ENCODE measurements at regions not wholly inside any gene's neighbourhood (a gene's known extent, or its start where the extent isn't known, plus 50 kb on each side); places are given as distances from the start of the nearest gene placed in this dataset.

DNA sequence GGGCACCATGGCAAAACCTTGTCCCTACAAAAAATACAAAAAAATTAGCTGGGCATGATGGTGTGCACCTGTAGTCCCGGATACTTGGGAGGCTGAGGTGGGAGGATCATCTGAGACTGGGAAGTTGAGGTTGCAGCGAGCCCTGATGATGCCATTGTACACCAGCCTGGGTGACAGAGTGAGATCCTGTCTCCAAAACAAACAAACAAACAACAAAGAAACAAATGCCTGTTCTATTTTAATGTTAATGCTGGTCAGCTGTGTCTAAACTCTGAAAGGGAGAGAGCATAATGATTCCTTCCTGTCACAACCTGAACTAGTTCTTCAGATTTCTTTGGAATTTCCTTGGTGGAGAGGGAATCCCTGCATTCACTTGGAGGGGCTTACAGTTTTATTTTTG, 413.0 kb upstream of the TBL1XR1 start:
- Histone ChIP-seq H3K27me3 (ENCODE audit: control insufficient read depth in 1 of 2, insufficient read depth in 2 of 2, low read length in 2 of 2) (no peaks in the 10 kb centered on the region), H3K27ac (ENCODE audit: low read depth, low read length) (no peak overlapping the region), H3K9ac (ENCODE audit: low read depth in 1 of 2, low read length in 2 of 2) (no peak overlapping the region), H3K9me3 (ENCODE audit: control insufficient read depth in 1 of 2, low read length in 2 of 2) (no peaks in the 10 kb centered on the region), H3K4me3 (ENCODE audit: low read depth in 1 of 2, low read length in 2 of 2) (no peak overlapping the region), H3K36me3 (ENCODE audit: control insufficient read depth in 1 of 2, insufficient read depth in 2 of 2, low read length in 2 of 2) (no peaks in the 10 kb centered on the region), H3K4me1 (ENCODE audit: control insufficient read depth in 1 of 2, insufficient read depth in 2 of 2, low read length in 2 of 2) (peaks cover 17 to 25% of the 10 kb centered on the region in 2 donors)

DNA sequence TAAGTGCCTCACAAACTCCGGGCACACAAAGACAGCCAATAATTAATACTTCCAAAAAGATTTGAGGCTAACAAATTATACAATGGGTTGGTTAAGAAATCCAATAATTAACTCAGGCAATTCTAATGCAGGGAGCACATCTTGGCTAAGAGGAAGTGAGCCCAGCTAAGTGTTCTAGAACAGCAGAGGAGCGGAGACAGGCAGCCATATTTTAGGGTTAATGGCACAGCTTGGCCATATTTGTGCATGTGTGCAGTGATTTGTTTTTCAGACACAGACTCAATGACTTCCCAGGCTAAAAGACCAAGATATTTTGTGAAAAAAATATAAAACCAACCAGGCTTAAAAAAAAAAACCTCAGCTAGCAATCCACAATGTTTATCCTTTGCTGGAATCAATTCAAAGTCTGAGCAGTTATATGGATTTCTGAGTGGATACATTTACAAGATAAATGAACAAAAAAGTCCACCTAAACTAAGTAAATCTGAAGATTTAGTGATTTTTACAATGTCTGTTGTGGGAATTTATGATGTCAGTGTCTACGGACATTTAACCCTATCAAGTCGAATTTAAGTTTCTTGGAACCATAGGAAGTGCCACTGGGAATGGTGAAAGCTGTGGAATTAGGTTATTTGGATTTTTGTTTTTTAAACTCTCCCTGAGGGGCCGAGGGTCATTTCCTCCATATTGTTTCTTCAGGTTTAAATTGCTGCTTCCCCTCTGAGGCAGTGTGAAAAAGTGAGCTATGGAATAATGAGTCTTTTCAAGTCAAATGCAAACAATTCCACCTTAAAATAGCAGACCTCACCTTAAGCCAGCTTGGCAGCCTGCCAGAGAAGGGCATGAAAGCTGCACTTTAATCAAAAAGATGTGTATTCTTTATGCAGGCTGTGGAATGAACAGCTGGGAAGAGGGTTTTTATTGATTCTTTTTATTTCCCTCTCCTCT, 413.7 kb upstream of the TBL1XR1 start:
- Histone ChIP-seq H3K27me3 (ENCODE audit: control insufficient read depth in 1 of 2, insufficient read depth in 2 of 2, low read length in 2 of 2) (no peaks in the 10 kb centered on the region), H3K36me3 (ENCODE audit: control insufficient read depth in 1 of 2, insufficient read depth in 2 of 2, low read length in 2 of 2) (no peaks in the 10 kb centered on the region), H3K4me1 (ENCODE audit: control insufficient read depth in 1 of 2, insufficient read depth in 2 of 2, low read length in 2 of 2) (peaks cover 18 to 25% of the 10 kb centered on the region in 2 donors), H3K9ac (ENCODE audit: low read depth in 1 of 2, low read length in 2 of 2) (no peak overlapping the region), H3K27ac (ENCODE audit: low read depth, low read length) (no peak overlapping the region), H3K4me3 (ENCODE audit: low read depth in 1 of 2, low read length in 2 of 2) (no peak overlapping the region), H3K9me3 (ENCODE audit: control insufficient read depth in 1 of 2, low read length in 2 of 2) (no peaks in the 10 kb centered on the region)

DNA sequence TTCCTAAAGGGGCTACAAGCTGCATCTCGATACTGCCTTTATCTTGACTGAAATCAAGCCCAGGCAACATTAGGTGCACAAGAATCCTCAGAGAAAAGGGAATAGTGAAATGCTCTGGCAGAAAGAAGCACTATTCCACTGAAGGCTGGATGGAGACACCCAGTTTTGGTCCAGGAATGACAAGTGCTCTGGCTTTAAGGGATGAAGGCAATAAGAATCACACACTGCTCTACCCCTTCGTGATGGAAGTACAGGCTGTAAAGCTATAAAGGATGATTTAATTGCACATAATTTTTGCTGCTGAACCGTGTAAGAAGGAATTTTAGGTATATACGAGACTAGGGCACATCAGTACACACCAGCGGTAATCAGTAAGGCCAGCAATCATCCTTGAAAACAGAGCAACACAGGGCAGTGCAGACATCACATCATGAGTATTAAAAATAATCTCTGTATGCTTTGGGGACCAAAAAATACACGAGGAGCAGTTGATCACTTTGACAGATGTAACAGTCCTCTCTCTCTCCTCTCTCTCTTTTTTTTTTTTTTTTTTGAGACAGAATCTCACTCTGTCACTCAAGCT, 414.6 kb upstream of the TBL1XR1 start:
- Histone ChIP-seq H3K27me3 (ENCODE audit: control insufficient read depth in 1 of 2, insufficient read depth in 2 of 2, low read length in 2 of 2) (no peaks in the 10 kb centered on the region), H3K4me1 (ENCODE audit: control insufficient read depth in 1 of 2, insufficient read depth in 2 of 2, low read length in 2 of 2) (peaks cover 18 to 25% of the 10 kb centered on the region in 2 donors), H3K9ac (ENCODE audit: low read depth in 1 of 2, low read length in 2 of 2) (no peak overlapping the region), H3K4me3 (ENCODE audit: low read depth in 1 of 2, low read length in 2 of 2) (no peak overlapping the region), H3K36me3 (ENCODE audit: control insufficient read depth in 1 of 2, insufficient read depth in 2 of 2, low read length in 2 of 2) (no peaks in the 10 kb centered on the region), H3K27ac (ENCODE audit: low read depth, low read length) (no peak overlapping the region), H3K9me3 (ENCODE audit: control insufficient read depth in 1 of 2, low read length in 2 of 2) (no peaks in the 10 kb centered on the region)

DNA sequence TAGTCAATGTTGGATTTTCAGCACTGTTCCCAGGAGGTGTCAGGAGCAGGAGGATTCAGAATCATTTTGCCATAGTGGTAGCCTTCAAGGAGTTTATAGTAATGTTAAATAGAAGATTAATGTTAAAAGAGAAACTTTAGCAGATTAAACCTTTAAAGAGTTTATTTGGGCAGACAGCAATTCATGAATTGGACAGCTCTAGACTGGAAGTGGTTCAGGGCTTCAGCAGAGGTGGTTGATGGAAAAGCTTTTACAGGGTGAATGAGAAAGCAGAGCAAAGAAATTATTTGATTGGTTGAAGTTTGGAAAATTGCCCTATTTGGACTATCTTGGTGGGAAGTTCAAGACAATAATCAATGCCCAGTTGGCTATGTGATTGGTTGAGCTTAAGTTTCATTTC, 416.6 kb upstream of the TBL1XR1 start:
- Histone ChIP-seq H3K27me3 (ENCODE audit: control insufficient read depth in 1 of 2, insufficient read depth in 2 of 2, low read length in 2 of 2) (no peaks in the 10 kb centered on the region), H3K27ac (ENCODE audit: low read depth, low read length) (no peak overlapping the region), H3K9me3 (ENCODE audit: control insufficient read depth in 1 of 2, low read length in 2 of 2) (no peaks in the 10 kb centered on the region), H3K36me3 (ENCODE audit: control insufficient read depth in 1 of 2, insufficient read depth in 2 of 2, low read length in 2 of 2) (no peaks in the 10 kb centered on the region), H3K4me3 (ENCODE audit: low read depth in 1 of 2, low read length in 2 of 2) (no peak overlapping the region), H3K4me1 (ENCODE audit: control insufficient read depth in 1 of 2, insufficient read depth in 2 of 2, low read length in 2 of 2) (peaks cover 20 to 25% of the 10 kb centered on the region in 2 donors), H3K9ac (ENCODE audit: low read depth in 1 of 2, low read length in 2 of 2) (no peak overlapping the region)

DNA sequence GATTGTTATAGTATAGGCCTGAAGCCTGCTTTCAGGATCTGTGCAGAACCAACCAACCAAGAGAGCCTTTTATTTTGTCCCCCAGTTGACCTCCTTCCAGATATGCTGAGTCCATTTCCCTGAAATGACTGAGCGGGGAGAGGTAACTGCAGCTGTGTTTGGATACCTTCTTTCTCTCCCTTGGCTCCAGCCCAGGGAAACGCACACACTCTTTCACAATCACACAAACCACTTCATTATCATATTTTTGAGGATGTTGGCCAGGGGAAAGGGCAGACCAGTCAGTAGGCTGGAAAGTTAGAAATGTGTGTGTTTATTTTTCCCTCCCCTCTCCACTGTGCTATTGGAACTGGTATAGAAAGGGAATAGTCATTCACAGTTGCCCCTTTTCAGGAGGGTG, 417.7 kb upstream of the TBL1XR1 start:
- no peak overlapping the region for H3K9ac ChIP-seq (ENCODE audit: low read depth in 1 of 2, low read length in 2 of 2)
- H3K4me1 ChIP-seq (ENCODE audit: control insufficient read depth in 1 of 2, insufficient read depth in 2 of 2, low read length in 2 of 2) = peaks cover 26 to 27% of the 10 kb centered on the region in 2 donors
- no peaks in the 10 kb centered on the region for H3K9me3 ChIP-seq (ENCODE audit: control insufficient read depth in 1 of 2, low read length in 2 of 2)
- no peak overlapping the region for H3K4me3 ChIP-seq (ENCODE audit: low read depth in 1 of 2, low read length in 2 of 2)
- no peaks in the 10 kb centered on the region for H3K36me3 ChIP-seq (ENCODE audit: control insufficient read depth in 1 of 2, insufficient read depth in 2 of 2, low read length in 2 of 2)
- no peaks in the 10 kb centered on the region for H3K27me3 ChIP-seq (ENCODE audit: control insufficient read depth in 1 of 2, insufficient read depth in 2 of 2, low read length in 2 of 2)
- H3K27ac ChIP-seq (ENCODE audit: low read depth, low read length) = no peak overlapping the region

DNA sequence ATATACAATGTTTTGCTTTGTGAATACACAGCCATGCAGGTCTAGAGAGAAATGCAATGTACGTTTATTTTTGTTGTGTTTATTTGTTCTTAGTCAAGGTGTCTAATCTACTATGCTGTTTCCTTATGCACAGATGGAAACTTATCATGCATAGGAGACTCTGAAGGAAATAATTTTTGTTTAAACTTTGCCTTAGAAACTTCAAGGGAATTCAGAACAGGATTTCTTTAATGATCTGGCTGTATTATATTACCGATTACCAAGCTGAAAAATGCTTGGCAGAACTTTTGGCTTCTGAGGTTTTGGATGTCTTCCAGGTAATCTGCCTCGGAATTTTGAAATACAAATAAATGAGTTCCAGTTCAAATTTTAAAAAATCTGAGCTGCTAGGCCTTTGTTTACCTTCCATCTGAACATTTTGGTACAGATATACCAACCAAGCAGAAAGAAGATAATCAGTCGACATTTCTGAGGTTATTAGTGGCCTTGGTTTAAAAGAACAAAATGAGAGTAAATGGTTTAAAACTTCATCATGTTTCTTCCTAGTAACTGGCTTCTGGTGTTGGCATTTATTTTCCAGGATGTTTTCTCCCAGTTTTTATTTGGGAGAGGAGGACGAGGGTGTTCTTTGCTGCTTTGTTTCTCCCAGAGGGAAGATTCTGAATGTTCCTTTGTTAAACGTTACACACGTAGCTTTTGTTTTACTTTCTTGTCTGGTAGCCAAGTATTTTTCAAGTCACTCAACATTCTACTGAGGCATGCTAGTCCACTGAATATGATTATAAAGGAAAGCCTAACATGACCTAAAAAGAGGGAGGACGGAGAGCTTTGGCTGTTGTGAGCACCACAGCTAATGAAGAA, 421.8 kb upstream of the TBL1XR1 start:
- Histone ChIP-seq H3K4me3 (ENCODE audit: low read depth in 1 of 2, low read length in 2 of 2) (no peak overlapping the region), H3K4me1 (ENCODE audit: control insufficient read depth in 1 of 2, insufficient read depth in 2 of 2, low read length in 2 of 2) (peaks cover 11 to 21% of the 10 kb centered on the region in 2 donors), H3K27me3 (ENCODE audit: control insufficient read depth in 1 of 2, insufficient read depth in 2 of 2, low read length in 2 of 2) (no peaks in the 10 kb centered on the region), H3K27ac (ENCODE audit: low read depth, low read length) (no peak overlapping the region), H3K36me3 (ENCODE audit: control insufficient read depth in 1 of 2, insufficient read depth in 2 of 2, low read length in 2 of 2) (no peaks in the 10 kb centered on the region), H3K9me3 (ENCODE audit: control insufficient read depth in 1 of 2, low read length in 2 of 2) (no peaks in the 10 kb centered on the region), H3K9ac (ENCODE audit: low read depth in 1 of 2, low read length in 2 of 2) (no peak overlapping the region)

DNA sequence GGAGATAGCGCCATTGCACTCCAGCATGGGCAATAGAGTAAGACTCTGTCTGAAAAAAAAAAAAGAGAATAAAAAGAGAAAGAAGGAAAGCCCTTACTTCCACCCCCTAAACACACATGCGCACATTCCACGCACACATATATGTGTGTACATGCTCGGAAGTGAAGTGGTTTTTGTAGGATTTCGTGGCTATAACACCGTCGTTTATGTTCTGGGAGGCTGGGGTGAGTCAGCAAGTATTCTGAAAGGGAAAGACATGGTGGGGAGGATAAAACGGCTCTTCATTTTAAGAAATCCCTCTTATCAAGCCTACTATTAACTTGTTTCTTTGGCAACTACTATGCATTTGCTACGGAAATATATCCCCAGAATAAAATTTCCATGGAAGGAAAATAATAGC, 422.8 kb upstream of the TBL1XR1 start:
- H3K27ac ChIP-seq (ENCODE audit: low read depth, low read length) = no peak overlapping the region
- H3K36me3 ChIP-seq (ENCODE audit: control insufficient read depth in 1 of 2, insufficient read depth in 2 of 2, low read length in 2 of 2) = no peaks in the 10 kb centered on the region

DNA sequence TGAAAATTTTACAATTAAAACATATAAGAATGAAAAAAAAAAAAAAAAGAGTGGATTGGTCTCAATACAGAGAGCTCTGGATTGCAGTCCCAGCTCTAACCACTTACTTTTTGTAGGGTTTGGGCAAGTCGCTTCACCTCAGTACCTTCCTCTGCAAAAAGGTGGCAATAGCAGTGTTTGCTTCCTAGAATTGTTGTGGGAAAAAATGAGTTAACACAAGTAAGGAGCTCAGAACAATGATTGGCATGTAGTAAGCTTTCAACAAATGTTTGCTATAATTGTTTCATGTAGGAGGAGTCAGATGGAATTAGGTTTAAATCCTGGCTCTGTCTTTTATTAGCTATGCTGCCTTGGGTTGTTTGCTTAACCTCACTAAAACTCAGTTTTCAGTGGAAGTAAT, 425.2 kb upstream of the TBL1XR1 start:
- Histone ChIP-seq H3K27me3 (ENCODE audit: control insufficient read depth in 1 of 2, insufficient read depth in 2 of 2, low read length in 2 of 2) (no peaks in the 10 kb centered on the region), H3K36me3 (ENCODE audit: control insufficient read depth in 1 of 2, insufficient read depth in 2 of 2, low read length in 2 of 2) (no peaks in the 10 kb centered on the region), H3K4me1 (ENCODE audit: control insufficient read depth in 1 of 2, insufficient read depth in 2 of 2, low read length in 2 of 2) (peaks cover 5 to 17% of the 10 kb centered on the region in 2 donors), H3K4me3 (ENCODE audit: low read depth in 1 of 2, low read length in 2 of 2) (no peak overlapping the region), H3K9ac (ENCODE audit: low read depth in 1 of 2, low read length in 2 of 2) (no peak overlapping the region), H3K27ac (ENCODE audit: low read depth, low read length) (no peak overlapping the region), H3K9me3 (ENCODE audit: control insufficient read depth in 1 of 2, low read length in 2 of 2) (no peaks in the 10 kb centered on the region)

More for the DNA sequence above, 422.8 kb upstream of the TBL1XR1 start:
- H3K9ac ChIP-seq (ENCODE audit: low read depth in 1 of 2, low read length in 2 of 2) = no peak overlapping the region
- H3K9me3 ChIP-seq (ENCODE audit: control insufficient read depth in 1 of 2, low read length in 2 of 2) = no peaks in the 10 kb centered on the region
- peaks cover 6 to 20% of the 10 kb centered on the region in 2 donors for H3K4me1 ChIP-seq (ENCODE audit: control insufficient read depth in 1 of 2, insufficient read depth in 2 of 2, low read length in 2 of 2)
- H3K27me3 ChIP-seq (ENCODE audit: control insufficient read depth in 1 of 2, insufficient read depth in 2 of 2, low read length in 2 of 2) = no peaks in the 10 kb centered on the region
- no peak overlapping the region for H3K4me3 ChIP-seq (ENCODE audit: low read depth in 1 of 2, low read length in 2 of 2)

DNA sequence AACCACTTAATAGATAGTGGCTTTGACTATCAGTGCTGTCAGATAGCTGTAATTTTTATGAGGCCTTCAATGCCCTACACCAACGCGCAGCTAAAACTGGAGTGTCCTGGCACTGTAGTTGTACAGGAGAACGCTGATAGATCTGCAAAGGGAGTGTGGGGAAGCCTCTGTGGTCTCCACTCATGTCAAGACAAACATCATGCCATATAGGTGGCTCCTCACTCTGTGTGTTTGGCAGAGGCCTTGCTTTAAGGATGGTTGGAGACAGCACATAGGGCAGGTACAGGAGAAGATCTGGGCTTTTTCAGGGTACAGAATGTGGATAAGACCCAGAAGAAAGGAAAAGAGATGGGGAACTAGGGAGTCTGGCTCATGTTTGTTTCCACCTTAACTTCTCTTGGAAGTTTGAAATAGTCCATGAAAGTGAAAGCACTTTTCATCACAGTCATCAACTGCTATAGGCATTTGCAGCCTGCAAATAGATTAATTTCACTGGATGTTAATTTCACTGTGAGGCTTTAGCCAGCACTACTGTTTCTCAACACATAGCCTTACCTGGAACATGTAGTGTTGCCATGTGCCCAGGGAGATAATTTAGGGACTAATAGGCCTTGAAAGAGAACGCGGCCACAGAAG, 425.8 kb upstream of the TBL1XR1 start:
- Histone ChIP-seq H3K4me1 (ENCODE audit: control insufficient read depth in 1 of 2, insufficient read depth in 2 of 2, low read length in 2 of 2) (peaks cover 5 to 17% of the 10 kb centered on the region in 2 donors), H3K36me3 (ENCODE audit: control insufficient read depth in 1 of 2, insufficient read depth in 2 of 2, low read length in 2 of 2) (no peaks in the 10 kb centered on the region), H3K9ac (ENCODE audit: low read depth in 1 of 2, low read length in 2 of 2) (no peak overlapping the region), H3K9me3 (ENCODE audit: control insufficient read depth in 1 of 2, low read length in 2 of 2) (no peaks in the 10 kb centered on the region), H3K4me3 (ENCODE audit: low read depth in 1 of 2, low read length in 2 of 2) (no peak overlapping the region), H3K27ac (ENCODE audit: low read depth, low read length) (no peak overlapping the region), H3K27me3 (ENCODE audit: control insufficient read depth in 1 of 2, insufficient read depth in 2 of 2, low read length in 2 of 2) (no peaks in the 10 kb centered on the region)

All from duodenal mucosa (tissue), 2 donors.